ENCODE measurements at regions not wholly inside any gene's neighbourhood (a gene's known extent, or its start where the extent isn't known, plus 50 kb on each side); places are given as distances from the start of the nearest gene placed in this dataset.
"Not testable (repeated sequence)": the region's sequence is repeated elsewhere in the genome, so short reads cannot be mapped to it uniquely, and the experiment has no call there.

DNA sequence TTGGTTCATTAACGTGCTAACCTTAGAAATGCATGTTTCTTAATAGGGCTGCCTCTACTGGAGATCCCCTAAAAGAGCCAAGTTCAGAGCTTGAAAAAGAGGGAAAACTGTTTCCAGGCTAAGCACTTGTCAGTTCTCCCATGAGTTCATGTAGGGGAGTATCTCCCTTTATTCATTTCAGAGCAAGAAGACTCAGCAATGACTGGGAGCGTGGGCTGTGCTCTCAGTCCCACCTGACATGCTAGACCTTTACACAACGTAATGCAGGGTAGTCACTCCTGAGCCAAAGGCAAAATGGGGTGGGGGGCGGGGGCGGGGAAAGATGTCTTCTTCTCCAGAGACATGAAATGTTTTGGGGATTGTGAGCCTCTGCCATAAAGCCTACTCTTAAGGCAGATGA is 420.1 kb upstream of the MCTP2 start:
- DNase-seq = no peak

- DNase-seq = no peak
These were observed 421.8 kb upstream of the MCTP2 start for GRCh38 chr15:93809516-93809915.

DNA sequence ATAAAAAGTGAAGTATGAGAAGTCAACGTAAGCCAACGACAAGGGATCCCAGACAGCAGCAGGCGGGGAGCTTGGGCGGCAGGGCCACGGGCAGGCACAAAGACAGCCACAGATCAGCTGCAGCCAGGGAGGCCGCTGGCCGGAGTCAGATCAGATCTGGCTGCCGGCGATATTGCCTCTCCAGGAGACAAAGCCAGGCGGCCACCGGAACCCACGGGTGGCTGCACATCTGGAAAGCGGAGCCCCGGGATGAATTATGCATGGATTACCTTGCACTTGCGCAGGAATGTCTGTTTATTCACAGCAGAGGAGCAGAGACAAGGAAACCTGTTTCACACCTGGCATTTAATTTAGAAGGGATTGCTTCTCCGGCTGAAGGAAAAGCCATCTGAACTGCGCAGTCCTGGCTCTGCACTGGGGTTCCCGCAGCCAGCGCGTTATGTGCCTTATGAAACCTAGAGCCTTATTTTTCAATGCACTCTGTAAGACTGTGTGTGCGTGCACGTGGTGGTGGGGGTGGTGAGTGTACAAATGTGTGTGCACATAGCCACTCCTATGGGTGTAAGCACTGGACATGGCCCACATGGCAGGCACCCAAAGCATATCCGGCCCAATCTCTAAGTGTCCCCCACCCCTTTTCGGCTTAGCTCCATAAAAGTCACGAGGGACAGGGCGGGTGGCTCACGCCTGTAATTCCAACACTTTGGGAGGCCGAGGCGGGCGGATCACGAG is 427.8 kb upstream of the MCTP2 start:
- no peak for DNase-seq

DNA sequence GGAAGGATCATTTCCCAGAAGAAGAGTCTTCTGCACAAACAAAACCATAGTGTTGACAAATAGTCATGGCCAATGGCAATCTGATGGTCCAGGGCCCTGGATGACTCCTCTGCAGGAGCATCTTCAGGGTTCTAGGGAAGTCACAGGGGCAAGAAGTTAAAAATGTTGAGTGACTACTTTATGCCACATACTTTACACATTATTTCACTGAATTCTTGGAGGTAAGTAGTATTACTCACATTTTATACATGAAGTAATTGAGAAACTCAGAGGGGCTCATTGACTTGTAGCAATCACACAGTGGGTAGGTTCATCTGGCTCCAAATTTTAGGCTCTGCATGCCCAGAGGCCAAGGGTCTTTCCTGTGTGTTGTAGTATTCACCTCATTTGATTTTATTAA is 430.2 kb upstream of the MCTP2 start:
- no peak for DNase-seq

DNA sequence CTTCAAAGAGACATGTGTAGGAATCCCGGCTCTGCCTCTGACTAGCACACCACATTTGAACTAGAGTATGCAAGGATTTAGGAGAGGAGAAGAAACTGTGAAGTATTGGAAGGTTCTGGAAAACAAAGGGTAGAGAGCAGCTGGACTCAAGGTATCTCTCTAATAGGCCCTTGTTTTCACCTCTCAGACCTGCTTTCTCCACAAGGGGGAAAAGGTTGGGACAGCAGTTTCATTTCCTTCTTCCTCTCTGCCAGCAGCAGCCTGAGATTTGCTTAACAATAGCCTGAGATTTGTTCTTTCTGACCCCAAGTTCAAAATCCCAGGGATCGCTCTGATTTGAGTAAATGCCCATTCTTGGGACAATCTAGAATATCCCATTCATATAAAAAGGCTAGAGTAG is 430.6 kb upstream of the MCTP2 start:
- DNase-seq = no peak

DNA sequence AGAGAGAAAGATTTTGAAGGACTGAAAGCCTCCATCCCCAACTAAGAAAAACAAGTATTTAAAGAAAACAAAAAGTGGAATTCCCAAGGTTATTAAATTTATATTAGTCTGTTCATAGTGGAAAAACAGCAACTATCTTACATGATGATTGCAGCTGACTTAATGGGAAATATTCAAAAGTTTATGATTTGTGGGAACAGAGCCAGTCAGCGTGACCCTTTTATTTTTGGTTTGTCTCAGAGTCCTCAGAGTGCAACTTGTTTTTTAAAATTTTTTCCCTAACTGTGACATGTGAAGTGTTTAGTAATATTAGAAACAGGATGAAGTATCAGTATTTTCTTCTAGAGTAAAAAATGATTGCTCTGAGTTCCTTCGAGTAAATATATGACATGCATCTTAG is 441.9 kb upstream of the MCTP2 start:
- DNase-seq = no peak

DNA sequence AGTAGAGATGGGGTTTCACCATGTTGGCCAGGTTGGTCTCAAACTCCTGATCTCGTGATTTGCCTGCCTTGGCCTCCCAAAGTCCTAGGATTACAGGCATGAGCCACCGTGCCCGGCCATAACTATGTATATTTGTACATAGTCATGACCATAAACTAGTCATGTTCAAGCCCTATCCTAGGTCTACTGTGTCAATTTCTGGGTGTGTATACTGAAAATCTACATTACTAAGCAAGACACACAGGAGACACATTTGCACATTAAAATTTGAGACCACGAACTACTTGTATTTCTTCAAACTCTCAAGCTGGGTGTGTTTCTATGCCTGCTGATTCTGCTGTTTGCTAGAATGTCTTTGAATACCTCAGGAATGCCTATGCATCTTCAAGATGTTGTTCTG is 451.3 kb upstream of the MCTP2 start:
- DNase-seq = no peak

- DNase-seq = no peak
These were observed 452.0 kb upstream of the MCTP2 start for GRCh38 chr15:93779341-93779740.

- DNase-seq = no peak
These were observed 459.9 kb upstream of the MCTP2 start for GRCh38 chr15:93771196-93772030.

GRCh38 chr15:93770788-93771187 is 460.6 kb upstream of the MCTP2 start:
- DNase-seq = no peak

GRCh38 chr15:93762036-93762435 is 469.3 kb upstream of the MCTP2 start:
- DNase-seq = no peak

GRCh38 chr15:93759629-93760028 is 471.7 kb upstream of the MCTP2 start:
- no peak for DNase-seq

DNA sequence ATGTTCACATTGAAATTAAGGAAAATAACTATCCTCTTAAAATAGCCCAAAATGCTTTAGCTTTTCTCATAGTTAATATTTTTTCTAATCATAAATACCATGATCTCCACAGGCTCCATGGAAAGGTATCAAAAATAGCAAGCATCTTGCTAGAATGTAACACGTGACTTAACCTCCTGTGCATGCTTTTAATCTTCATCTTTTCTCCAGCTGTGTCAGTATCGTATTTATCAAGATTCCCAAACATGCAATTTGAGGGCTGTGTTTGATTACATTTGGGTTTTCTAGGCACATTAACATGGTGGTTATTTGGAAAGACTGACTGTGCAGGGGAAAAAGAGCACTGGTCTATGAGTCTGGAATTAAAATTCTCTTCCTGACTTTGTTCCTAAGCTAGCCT is 472.5 kb upstream of the MCTP2 start:
- DNase-seq = no peak

DNA sequence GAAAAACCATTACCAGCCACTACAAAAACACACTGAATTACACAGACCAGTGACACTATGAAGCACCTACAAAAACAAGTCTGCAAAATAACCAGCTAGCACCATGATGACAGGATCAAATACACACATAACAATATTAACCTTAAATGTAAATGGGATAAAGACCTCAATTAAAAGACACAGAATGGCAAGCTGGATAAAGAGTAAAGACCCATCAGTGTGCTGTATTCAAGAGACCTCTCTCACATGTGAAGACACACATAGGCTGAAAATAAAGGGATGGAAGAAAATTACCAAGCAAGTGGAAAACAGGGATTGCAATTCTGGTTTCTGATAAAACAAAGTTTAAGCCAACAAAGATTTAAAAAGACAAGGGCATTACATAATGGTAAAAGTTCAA is 482.7 kb upstream of the MCTP2 start:
- no peak for DNase-seq

DNA sequence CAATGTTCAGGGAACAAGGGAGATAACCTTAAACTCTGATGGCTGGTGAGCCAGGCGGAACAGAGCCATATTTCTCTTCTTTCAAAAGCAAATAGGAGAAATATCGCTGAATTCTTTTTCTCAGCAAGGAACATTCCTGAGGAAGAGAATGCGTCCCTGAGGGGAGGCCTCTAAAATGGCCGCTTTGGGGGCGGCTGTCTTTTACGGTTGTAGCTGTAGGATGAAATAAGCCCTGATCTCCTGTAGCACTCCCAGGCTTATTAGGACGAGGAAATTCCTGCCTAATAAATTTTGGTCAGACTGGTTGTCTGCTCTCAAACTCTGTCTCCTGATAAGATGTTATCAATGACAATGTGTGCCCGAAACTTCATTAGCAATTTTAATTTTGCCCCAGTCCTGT is 496.4 kb upstream of the MCTP2 start:
- not testable (repeated sequence) for DNase-seq

DNA sequence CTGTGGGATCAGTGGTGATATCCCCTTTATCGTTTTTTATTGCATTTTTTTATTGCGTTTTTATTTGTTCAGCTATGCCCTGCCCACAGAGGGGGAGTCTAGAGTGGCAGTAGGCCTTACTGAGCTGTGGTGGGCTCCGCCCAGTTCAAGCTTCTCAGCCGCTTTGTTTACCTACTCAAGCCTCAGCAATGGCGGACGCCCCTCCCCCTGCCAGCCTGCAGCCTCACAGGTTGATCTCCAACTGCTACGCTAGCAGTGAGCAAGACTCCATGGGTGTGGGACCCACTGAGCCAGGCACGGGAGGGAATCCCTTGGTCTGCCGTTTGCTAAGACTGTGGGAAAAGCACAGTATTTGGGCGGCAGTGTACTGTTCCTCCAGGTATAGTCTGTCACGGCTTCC is 500.6 kb upstream of the MCTP2 start:
- DNase-seq = no peak

DNA sequence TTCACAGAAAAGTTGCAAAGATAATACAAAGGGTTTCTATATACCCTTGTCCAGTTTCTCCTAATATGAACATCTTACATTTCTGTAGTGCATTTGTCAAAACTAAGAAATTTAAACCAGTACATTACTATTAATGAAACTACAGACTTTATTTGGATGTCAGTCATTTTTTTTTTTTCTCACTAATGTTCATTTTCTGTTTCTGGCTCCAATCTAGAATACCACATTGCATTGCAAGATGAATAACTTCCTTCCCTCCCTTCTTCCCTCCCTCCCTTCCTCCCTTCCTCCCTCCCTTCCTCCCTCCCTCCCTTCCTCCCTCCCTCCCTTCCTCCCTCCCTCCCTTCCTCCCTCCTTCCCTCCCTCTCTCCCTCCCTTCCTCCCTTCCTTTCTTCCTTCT is 509.2 kb upstream of the MCTP2 start:
- no peak for DNase-seq

- no peak for DNase-seq
These were observed 510.8 kb upstream of the MCTP2 start for GRCh38 chr15:93720607-93721006.

- no peak for DNase-seq
These were observed 511.4 kb upstream of the MCTP2 start for GRCh38 chr15:93719921-93720351.

DNA sequence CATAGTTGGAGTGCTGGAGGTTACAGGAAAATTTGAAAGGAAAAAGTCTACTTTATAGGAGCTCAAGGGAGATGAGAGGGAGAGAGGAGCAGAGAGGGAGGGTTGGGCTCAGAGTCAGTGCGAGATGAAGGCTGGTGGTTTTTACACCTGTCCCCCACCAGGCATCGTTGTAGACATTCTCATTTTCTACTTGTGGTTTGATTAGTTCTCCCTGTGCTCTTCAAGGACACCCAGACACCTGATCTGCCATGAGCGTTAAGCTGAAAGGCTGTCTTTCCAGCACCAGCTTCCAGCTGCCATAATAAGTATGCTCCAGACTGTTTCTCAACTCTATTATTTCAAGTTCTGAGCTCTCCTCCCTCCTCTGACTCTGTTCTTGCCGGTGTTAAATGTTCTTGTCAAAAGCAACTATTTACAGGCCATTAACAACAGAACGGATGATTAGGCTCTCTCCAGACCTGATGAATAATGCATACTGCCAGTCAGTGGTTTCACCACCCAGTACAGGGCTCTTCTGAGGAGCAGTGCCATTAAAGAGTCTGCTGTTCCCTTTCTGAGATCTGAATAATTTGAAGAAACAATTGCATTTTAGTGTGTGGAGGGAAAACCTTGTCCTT is 514.6 kb upstream of the MCTP2 start:
- no peak for DNase-seq

DNA sequence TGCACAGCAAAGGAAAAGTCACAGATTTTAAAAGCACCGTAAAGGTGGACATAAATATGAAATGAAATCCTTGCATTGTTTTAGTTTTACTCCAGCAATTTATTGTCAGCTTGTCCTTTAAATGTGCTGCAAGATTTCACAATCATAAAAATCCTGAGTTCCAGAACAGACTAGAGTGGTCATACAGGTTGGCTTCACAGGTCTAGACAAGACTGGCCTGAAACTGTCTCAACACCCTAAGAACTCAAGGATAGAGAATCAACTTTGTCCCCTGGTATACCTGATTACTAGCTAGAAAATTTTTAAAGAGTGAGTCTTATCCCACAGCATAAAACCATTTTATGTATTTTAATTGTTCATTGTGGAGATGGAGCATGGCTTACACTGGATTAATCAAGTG is 521.7 kb upstream of the MCTP2 start:
- DNase-seq = no peak

DNA sequence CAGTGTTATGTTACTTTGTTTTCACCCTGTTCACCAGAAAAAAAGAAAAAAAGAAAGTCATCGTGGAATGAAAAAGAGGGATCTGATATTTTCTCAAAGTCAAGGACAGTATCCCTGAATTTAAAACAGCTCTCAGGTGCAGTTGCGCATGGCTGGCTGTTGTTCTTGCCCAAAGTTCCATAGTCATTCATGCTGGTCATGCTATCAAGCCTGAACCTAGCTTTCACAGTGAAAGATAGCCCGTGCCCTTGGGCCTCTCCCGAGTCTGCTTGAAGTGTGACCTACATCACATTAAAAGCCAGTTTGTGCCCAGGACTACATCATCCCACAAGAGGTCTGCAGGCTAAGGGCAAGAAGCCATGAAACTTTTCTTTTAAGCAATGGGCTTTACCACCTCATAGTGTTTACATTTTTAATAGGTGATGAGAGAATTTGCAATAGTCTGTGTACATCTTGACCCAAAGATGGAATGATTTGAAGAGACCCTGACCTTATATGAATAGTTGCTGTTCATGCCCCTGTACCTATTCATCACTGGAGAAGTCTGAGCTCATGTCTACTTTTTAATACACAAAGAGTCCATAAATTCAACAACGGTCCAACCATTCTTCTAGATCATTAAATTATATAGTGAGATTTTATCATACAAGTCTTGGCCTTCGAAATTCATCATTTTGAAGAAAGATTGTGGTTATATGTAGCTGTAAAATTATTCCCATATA is 522.5 kb upstream of the MCTP2 start:
- DNase-seq = no peak

GRCh38 chr15:93707751-93708150 is 523.6 kb upstream of the MCTP2 start:
- no peak for DNase-seq

Measured in NCI-H1105 treated with DMSO at 0.1 percent for 48 hours (cell line).